HG03039 (cell line): ENCODE measurements at regions not wholly inside any gene's neighbourhood (a gene's known extent, or its start where the extent isn't known, plus 50 kb on each side); places are given as distances from the start of the nearest gene placed in this dataset.

Experiments
- ATAC-seq: cut with Tn5 transposase; IDR thresholded peaks from one replicate; pipeline ENCODE4 v1.9.1; 2021; ENCODE audit warnings: mild to moderate bottlenecking, moderate library complexity; ENCODE audit not compliant: unreplicated experiment

DNA sequence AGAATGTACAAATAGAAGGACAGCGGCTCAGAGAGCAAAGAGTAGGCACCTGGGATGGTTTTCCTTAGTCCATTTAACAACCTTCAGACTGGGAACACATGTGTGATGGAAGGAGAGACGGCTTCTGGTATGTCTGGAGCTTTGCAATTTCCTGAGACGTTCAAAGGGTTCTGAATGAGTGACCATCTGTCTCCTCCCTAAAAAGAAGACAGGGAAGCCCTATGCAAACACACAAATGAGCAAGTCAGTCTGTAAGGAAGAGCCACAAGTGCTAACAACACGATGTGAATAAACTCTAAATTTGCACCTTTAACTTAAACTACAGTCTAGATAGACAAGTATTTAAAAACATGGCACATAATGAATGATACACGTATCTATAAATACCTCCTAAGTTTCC is 391.0 kb downstream of the ICE1 start:
- no peak for ATAC-seq

DNA sequence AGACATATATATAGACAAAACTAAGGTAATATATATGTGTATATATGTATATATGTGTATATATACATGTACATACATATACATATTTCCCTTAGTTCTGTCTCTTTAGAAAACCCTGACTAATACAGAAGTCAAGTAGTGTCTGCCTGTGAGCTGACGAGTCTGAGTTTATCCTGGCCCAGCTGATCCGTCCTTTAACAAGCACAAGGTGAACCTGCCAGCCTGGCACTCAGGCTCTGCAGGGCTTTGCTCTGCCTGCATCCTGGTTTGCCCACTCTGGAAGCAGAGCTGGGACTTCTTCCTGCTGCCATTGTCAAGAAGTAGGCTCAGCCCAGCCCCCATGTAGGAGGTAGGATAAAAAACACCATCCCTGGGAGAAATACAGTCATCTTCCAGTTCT is 388.0 kb downstream of the ICE1 start:
- ATAC-seq = no peak

DNA sequence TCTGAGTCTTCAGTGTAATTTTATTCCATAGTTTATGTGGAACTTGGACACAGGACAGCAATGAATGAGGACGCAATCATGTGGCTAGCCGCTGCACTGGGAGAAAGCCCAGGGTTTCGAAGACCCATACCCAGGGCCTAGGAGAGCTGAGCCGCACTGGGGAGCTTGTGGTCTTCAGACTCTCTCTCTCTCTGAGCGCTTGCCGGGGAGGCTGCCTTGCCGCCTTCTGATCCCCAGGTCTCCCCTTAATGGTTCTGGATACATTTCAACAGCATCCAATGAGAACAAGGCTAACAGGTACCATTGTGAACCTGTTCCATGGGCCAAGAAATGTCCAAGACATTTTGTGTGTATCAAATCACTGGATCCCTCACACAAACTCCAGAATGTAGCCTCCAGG is 383.4 kb downstream of the ICE1 start:
- no peak for ATAC-seq

DNA sequence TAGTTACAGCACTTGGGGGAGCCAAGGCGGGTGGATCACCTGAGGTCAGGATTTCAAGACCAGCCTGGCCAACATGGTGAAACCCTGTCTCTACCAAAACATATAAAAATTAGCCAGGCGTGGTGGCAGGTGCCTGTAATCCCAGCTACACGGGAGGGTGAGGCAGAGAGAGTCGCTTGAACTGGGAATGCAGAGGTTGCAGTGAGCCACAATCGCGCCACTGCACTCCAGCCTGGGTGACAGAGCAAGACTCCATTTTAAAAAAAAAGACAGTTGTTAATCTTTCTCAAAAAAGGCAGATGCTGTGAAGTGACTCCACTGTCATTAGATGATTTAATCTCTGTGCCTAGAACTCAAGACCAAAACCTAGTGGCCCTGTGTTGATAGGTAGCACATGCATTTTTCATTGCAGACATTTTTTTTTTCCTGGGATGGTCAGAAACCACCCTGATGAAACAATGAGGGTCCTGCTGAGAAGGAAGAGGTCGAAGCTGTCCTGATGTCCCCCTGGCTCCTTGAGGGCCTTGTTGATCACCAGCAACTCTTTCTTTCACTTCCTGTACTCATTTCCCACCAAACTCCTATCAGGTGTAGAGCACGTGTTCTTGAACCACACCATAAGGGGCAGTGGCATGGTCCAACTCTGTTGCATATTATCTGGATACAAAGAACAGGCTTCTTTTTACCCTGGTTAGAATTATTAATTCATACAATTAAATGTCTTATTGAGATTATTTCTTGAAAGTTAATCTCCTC is 382.2 kb downstream of the ICE1 start:
- no peak for ATAC-seq

DNA sequence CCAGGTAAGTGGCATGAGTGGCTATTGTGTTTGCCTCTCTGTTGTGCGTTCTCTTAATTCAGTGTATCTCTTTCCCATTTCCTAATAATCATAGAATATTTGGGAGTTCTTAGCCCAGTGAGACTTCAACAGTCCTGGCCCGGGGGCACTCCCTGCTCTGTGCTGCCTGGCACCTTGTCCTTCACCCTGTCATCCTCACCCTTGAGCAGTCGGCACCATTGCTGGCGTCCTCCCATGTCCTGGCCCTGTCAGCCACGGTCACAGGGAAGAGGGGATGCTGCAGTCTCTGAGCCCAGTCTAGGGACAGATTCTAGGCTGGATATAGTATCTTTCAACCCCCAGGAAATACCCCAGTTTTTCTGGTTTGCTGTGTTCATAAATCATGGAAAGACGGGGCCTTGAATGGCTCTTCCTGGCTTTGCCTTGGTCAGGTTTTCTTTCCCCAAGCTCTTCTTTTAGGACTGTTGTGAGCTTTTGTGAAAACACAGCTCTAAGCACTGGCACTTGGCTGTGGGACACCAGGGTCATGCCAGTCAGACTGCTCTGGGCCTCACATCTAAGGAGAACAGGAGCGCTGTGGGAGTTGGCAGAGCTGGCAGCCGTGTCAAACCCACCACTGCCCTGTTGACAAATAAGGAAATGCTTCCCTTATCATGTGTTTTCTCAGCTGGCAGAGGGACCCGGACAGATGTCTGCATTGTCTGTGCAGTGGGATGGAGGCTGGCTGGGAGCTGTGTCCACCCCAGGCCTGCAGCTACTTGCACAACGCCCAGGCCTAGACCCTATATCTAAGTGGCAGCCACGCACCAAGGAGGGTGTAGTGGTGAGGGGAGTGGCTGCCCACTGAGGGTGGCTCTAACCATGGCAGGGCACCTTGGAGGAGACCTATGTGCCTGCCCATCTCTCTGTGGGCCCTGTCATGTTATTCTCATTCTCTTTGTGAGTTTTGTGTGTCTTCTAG is 378.6 kb downstream of the ICE1 start:
- ATAC-seq = no peak

DNA sequence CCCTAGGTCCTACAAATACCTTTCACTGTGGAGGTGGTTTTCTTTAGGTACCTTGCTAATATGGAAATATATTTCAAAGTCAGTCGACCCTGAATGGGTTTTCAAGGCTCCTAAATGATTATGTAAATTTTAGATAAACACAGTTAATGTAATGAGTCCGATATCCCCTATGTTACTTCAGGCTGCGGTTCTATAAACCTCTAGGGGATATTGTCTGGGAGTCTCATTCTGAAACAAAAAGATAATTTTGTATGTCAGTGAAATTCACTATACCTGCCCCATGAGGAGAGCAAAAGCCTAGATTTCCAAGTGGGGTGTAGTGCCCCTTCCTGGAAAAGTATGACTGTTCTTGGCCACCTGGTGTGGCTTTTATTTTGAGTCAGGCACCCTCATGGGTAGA is 377.3 kb downstream of the ICE1 start:
- ATAC-seq = no peak

DNA sequence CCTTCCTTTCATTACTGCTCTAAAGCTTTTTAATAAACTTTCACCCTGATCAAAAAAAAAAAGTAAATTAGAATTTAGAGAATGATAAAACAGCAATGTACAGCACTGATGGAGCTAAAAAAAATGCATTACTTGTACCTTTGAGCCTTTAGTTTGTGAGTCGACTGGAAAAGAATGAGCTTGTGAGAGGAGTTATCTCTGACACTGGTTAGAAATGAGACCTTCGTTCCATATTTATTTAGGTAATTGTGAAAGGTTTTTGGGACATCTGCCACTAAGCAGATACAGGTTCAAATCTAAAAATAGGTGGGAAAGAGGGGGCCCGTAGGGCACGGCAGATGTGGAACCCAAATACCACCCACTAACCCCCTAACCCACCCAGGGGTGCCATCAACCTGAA is 376.8 kb downstream of the ICE1 start:
- no peak for ATAC-seq

DNA sequence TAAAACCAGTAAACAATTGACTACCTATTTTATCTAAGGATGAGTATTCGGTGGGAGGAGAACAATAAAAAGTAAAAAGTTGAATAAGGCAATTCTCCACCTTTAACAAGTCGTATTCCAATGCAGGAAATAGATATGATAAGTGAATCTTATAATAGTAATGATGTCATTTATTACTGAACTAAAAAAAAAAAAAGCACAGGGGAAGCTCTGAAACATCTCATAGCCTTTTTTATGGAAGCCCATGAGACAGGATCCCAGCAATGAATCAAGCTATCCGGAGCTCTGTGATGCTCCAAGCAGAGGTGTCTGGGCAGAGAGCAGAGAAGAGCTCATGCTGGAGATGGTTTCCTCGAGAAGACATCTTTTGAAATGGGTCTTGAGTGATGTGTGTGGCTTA is 376.0 kb downstream of the ICE1 start:
- ATAC-seq = no peak

DNA sequence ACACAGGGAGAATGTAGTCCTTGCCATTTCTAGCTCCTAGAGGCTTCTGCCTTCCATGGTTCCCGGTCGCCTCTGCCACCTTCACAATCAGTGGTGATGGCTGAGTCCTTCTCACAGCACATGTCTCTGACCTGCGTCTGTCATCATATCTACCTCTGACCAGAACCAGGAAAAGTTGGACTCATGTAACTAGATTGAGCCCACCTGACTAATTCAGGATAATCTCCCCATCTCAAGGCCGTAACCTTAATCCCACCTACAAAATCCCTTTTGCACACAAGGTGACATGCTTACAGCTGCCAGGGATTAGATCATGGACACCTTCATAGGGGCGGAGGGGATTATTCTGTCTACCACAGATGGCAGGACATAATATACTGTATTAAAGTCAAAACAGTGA is 375.6 kb downstream of the ICE1 start:
- no peak for ATAC-seq

DNA sequence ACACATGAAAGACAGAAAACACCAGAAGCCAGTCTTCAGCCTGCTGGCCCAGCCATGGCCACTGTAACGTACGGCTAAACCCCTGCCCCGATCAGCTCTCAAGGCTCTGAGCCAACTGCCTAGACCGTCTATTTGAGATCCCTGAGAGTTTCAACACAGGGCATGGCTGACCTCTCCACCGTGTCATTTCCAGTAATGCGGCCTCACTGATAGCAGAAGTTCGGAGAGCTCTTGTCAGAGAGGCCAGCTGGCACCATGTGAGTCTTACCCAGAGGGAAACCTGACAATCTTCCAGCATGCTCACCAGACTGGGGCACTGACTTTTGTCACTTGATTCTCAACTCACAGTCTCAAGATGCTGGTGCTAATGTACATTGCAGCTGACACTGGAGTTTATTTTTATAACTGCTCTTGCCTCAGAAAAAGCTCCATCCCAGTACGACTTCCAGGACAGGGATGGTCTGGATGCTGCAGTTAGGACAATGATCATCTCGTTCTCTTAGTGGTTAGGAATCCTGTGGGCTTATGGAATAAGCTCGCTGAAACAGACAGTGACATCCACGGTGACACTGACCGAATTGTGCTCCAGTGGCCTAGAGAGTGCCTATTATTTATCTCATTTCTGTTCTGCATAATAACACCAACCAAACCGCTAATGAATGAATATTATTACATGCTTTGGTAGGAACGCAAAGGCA is 372.7 kb downstream of the ICE1 start:
- no peak for ATAC-seq

DNA sequence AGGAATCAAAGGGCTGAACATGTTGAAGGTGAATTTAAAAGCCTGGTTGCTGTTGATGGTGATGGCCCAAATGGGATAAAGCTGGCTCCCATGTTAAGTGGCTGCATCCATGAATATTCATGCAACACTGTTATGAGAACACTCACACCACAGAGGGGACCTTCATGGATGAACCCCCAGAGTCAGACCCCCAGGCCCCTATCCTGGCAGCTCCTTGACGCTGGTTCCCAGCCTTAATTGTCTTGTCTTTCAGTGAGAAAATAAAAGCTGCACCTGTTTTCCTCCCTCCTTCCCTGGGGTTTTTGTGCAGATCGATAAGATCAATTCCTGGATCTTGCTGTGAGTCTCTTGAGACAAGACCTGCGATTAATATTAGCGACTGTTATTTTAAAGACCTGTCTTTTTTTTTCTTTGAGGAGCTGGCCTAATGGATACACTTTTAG is 371.7 kb downstream of the ICE1 start:
- no peak for ATAC-seq

DNA sequence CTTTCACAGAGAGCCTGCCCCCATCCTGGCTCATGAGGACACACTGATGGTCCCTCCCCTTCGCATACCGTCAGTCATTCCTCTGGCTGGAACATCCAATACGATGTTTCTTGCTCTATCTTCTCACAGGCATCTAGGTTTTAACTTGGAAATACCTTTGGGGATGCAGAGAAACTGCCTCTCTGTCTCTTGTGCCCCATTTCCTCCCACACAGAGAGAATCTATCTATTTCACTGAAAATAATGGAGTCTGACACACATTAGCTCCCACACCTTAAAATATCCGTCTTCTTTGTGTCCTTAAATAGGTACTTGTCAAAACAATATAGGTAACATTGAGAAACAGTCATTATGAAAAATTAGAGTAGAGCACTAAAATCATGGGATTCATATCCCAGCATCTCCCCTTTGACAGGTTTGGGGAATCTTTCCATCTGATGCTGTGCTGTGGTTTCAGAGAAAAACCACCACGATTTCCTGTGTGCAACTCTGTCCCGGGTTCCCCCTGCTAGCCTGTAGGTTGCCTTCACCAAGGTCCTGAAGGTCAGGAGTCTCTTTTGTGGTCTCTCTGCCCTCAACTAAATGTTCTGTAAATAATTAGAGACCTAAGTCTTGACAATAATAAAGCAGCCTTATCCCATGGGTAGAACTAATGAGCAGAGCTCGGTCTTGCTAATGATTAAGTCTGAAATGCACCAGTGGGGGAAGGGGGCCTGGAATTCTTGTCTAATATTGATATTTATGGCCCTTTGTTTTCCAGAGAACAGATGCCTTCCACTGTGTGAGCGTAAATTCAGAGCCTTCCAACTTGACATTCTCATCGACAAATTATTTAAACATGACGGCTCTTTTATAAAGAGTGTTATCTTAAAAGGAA is 371.0 kb downstream of the ICE1 start:
- no peak for ATAC-seq

DNA sequence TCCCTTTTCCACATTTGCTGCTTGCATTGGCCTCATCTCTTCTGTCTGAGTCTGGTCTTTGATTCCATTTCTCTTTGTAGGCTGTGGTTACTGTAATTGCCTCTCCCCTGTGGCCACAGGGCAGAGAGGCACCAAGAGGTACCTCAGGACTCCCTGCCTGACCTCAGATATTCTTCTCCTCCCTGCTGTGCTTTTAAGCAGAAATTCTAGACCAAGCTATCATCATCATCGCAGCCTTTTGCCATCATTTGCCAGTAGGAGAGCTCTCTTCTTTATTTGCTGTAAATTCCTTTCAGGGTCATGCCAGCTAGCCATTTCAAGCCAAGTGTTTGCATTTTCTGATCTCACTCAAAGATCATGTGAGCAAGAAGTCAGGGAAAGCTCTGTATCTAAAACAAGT is 369.6 kb downstream of the ICE1 start:
- no peak for ATAC-seq

DNA sequence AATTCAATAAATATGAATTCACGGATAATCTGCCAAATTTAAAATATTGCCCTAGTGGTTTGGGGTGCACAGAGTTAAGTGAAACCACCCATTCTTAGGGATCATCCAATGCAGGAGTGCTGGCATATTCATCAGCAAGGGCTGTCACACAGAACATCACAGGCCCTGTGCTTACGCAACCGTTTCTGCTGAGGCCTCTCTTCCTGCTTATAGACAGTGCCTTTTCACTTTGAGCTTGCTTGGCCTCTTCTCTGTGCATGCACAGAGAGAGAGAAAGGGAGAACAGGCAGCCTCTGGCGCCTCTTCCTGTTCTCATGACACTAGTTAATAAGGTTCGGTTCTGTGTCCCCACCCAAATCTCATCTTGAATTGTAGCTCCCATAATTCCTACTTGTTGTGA is 366.3 kb downstream of the ICE1 start:
- ATAC-seq = no peak

DNA sequence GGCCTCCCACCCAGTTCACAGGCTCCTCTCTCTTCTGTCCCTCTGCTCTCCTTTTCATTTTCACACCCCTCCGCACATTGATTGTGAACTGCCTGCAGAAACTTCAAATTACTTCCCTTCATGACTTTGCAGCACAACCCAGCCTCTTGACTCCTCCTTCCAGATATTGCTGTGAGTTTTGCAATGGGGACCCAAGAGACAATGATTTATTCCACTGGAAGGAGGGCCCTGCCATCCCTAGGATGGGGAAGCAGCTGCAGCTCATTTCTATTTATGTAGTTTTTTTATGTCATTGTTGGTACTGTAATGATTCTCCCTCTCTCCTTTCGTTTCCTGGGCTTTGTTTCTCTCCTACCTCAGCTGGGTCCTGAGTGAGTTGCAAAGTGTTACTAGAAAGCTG is 364.9 kb downstream of the ICE1 start:
- no peak for ATAC-seq

DNA sequence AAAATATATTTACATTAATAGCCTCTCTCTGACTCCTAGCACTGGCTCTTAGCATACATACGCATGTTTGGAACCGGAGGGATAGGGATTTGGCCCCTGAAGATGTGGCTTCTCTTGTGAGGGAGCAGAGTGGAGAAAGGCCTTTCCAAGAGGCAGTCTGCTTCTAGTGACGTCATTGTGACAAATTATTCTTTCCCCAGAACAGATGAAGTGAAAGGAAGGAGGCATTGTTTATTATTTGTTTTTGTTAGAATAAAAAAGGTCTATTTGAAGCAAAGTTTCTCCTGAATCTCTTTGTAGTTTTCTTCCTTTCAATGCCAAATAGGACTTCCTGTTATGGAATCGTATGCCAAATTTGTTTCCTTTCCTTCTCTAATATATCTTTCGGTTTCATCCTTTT is 361.6 kb downstream of the ICE1 start:
- ATAC-seq = no peak

DNA sequence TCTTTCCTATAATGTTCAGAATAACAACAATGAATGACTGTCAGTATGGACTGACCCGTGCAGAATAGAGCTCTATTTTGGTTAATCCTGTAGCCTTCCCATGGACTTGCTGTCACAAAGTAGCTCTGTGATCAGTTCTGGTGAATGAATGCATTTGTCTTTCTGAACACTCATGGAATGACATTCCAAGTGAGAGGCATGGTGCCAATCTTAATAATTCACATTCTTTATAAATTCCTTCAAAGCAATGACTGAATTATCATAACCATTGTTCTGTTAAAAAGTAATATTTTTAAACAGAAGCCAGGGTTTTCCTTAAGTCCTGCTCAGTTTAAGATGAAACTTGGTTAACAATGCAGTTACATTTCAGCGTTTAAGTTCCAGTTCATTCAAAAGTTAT is 360.5 kb downstream of the ICE1 start:
- no peak for ATAC-seq

DNA sequence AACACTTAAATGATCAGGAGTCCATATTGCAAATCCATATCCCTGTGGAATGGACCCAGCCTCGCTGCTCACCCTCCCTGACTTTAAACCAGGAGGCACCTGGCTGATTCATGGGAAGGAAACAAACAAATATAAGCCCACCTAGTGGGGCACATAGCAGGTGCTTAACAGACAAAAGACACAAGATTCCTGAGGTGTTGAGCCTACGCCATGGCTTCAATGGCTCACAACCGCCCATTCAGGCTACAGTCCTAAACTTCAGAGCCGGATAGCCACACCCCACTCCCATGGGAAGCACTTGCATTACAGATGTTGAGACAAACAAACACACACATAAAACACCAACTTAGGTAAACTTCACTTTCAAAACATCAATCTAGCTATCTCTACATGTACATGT is 359.9 kb downstream of the ICE1 start:
- no peak for ATAC-seq

DNA sequence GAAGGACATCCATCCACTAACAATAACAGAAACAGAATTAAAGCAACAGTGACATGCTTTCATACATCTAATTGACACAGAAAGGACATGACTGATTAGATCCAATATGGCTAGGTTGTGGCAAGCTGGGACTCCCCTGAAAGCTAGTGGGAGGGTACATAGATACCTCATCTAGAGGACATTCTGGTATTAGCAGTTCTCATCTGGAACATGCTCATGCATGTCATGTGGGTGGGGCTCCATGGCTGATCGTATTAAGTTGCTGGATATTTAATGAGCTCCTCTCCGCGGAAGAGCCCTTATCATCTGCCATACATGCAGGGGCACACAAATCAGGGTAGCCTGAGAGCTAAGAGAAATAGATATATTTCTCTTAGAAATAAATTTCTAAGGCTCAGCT is 358.9 kb downstream of the ICE1 start:
- ATAC-seq = no peak

DNA sequence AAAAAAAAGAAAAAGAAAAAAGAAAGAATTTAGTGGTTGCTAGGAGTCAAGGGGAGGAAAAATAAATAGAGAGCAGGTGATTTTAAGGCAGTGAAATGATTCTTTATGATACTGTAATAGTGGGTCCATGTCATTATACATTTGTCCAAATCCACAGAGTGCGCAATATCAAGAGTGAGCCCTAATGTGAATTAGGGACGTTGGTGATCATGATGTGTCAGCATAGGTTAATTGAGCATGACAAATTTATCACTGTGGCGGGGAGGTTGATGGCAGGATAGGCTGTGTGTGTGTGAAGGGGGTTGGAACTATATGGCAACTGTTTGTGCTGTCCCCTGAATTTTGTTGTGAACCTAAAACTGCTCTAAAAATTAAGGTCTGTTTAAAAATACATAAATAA is 357.8 kb downstream of the ICE1 start:
- ATAC-seq = no peak

DNA sequence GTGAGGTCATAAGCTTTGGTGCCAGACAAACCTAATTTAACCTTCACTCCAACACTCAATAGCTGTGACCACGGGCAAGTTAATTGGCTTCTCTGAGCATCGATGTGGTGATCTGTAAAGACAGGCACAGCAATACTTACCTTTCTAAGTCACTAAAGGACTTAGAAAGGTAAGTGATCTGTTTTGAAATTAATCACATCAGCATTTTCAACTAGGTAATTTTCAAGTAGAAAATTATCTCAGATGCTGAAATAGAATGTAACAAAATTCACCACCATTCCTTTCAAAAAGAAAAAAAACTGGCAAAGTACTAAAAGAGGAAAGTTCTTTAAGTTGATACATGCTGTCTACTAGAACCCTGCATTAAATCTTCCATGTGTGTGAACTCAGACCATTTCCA is 354.5 kb downstream of the ICE1 start:
- ATAC-seq = no peak
